ENCODE measurements at regions not wholly inside any gene's neighbourhood (a gene's known extent, or its start where the extent isn't known, plus 50 kb on each side); places are given as distances from the start of the nearest gene placed in this dataset.

DNA sequence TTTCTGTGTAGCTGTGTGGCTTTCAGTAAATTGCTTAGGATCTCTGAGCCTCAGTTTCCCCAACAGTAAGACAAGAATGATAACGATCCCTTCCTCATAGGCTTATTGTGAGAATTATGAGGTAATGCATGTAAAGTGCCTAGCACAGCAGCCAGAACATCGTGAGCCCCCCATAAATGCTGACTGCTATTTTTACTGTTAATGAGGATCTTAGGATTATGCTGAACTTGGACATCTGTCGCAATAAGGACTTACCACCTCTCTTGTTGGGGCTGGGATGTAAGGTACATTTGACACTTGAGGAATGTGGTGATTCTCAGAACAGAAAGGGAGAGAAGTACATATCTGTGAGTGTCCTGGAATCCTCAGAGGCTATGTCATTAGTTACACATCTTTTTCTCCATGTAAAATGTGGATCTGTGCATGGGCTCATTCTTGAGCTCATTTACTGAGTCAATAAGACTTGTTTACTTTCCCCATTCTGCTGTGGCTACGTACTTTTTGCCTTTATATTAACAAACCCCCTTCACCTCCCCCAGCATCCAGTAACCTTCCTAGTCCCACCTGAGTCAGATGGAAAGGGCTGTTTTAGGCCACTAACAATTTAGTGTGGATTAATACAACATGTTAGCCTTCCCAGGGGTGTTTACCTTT, 64.4 kb upstream of the PLEKHG1 start:
- no peak overlapping the region for H3K4me3 ChIP-seq
- H3K36me3 ChIP-seq (ENCODE audit: low read depth), result no peaks in the 10 kb centered on the region
- no peak for ATAC-seq
- TF ChIP-seq, protein P1, sequence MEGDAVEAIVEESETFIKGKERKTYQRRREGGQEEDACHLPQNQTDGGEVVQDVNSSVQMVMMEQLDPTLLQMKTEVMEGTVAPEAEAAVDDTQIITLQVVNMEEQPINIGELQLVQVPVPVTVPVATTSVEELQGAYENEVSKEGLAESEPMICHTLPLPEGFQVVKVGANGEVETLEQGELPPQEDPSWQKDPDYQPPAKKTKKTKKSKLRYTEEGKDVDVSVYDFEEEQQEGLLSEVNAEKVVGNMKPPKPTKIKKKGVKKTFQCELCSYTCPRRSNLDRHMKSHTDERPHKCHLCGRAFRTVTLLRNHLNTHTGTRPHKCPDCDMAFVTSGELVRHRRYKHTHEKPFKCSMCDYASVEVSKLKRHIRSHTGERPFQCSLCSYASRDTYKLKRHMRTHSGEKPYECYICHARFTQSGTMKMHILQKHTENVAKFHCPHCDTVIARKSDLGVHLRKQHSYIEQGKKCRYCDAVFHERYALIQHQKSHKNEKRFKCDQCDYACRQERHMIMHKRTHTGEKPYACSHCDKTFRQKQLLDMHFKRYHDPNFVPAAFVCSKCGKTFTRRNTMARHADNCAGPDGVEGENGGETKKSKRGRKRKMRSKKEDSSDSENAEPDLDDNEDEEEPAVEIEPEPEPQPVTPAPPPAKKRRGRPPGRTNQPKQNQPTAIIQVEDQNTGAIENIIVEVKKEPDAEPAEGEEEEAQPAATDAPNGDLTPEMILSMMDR (IDR thresholded peaks at IDR 0.05), result no peak
- H3K4me1 ChIP-seq (ENCODE audit: low read depth), result no peaks in the 10 kb centered on the region
- intact Hi-C loops (cut with DNase I, micrococcal nuclease), result no loop called here
- DNase-seq, result no peak
- H3K9me3 ChIP-seq, result no peaks in the 10 kb centered on the region

DNA sequence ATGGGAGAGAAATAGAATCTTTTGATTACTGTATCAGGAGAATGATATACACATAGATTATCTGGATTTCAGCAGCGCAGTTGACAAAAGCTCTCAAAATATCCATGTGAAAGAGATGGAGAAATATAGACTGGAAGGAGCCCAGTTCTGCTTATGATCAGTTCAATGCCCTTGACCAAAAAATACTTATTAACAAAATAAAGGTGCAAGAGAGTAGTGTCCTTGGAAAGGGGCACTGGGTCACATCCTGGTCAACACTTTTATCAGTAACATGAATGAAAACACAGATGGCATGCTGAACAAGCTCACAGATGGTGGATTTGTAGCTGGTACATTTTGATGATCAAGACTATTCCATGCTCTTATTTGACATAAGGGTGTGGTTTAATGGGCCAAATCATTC, 63.9 kb upstream of the PLEKHG1 start:
- DNase-seq, result no peak
- no peak overlapping the region for H3K4me3 ChIP-seq
- ATAC-seq, result peak; percentile 56
- H3K36me3 ChIP-seq (ENCODE audit: low read depth), result no peaks in the 10 kb centered on the region
- no peaks in the 10 kb centered on the region for H3K4me1 ChIP-seq (ENCODE audit: low read depth)
- no peaks in the 10 kb centered on the region for H3K9me3 ChIP-seq
- intact Hi-C loops (cut with DNase I, micrococcal nuclease), result no loop called here
- TF ChIP-seq, protein P1 (IDR thresholded peaks at IDR 0.05), result no peak

DNA sequence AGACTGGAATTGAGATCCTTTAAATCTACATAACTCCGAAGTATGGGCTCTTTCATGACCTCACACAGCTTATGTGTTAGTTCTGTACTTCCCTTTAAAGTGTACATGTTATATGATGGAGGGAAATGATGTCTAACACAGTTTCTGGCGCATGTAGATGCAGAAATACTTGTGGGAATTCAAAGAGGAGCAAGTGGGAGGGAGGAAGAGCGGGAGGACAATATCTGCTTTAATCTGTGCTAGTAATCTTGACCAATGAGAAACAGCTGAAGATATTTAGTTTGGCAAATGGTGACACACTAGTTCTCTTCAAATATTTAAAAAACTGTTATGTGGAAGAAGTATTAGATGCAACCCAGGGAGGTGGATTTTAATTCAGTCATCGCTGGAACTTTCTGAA, 62.9 kb upstream of the PLEKHG1 start:
- ATAC-seq (no peak), DNase-seq (no peak)
- Histone ChIP-seq H3K4me3 (no peak overlapping the region), H3K4me1 (ENCODE audit: low read depth) (no peaks in the 10 kb centered on the region), H3K9me3 (no peaks in the 10 kb centered on the region), H3K36me3 (ENCODE audit: low read depth) (no peaks in the 10 kb centered on the region)
- TF ChIP-seq, protein P1 (IDR thresholded peaks at IDR 0.05), result no peak
- intact Hi-C loops (cut with DNase I, micrococcal nuclease), result no loop called here

DNA sequence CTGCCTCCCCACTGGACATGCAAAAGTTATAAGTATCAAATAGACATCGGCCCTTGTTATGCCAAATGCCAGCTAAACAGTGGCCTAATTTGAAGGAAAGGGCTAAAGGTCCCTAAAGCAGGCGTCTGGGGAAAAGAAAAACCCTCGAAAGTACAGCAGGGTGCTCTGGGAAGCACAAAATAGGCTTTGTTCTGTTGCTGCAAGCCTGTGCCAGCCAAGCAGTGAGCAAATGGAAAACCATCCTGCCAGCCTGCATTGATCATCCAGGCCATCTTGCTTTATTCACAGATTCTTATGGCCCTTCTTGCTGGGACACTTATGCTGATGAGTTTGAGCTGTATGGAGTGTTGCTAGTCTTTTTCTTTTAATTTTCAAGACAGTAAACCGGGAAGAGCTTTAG, 62.2 kb upstream of the PLEKHG1 start:
- Histone ChIP-seq H3K4me1 (ENCODE audit: low read depth) (no peaks in the 10 kb centered on the region), H3K4me3 (no peak overlapping the region), H3K36me3 (ENCODE audit: low read depth) (no peaks in the 10 kb centered on the region), H3K9me3 (no peaks in the 10 kb centered on the region)
- DNase-seq (no peak), ATAC-seq (no peak)
- intact Hi-C loops (cut with DNase I, micrococcal nuclease), result no loop called here
- TF ChIP-seq, protein P1 (IDR thresholded peaks at IDR 0.05), result no peak

DNA sequence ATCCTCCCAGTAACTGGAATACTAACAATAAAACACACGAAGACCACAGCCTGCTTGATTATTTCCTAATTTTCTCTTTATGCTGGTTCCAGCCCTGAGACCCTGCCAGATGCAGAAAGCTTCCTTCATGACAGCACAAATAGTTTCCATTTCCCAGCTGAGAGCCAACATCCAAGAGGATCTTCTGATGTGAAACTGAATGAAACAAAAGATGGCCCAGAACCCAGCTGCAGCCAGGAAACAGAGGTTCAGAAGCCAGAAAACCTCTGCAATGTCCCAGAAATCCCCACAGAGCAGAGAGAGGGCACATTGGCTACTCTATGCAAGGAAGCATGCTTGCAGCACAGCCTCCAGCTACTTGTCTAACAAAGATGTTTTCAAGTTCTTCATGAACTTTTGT, 61.8 kb upstream of the PLEKHG1 start:
- TF ChIP-seq, protein P1 (IDR thresholded peaks at IDR 0.05), result no peak
- Histone ChIP-seq H3K4me1 (ENCODE audit: low read depth) (no peaks in the 10 kb centered on the region), H3K36me3 (ENCODE audit: low read depth) (no peaks in the 10 kb centered on the region), H3K9me3 (no peaks in the 10 kb centered on the region), H3K4me3 (no peak overlapping the region)
- peak; percentile 41 for ATAC-seq
- DNase-seq, result peak in 1 of 3 donors; percentile 17
- intact Hi-C loops (cut with DNase I, micrococcal nuclease), result no loop called here

DNA sequence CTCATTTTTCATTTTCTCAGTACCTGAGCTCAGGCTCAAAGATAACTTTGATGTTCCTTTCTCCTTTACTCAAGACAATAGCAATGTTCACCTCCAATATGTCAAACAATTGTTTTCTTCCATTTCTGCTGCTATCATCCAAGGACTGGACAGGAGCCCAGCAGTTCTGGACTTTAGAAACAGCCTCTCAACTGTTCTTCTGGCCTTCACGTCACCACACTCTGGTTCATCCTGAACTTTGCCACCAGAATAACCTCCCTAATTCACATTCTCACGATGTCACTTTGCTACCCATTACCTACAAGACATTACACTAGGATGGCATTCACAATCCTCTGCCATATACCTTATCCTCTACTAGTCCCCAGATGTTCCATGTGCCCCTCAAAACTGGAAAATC, 60.6 kb upstream of the PLEKHG1 start:
- intact Hi-C loops (cut with DNase I, micrococcal nuclease), result no loop called here

More for the DNA sequence above, 60.6 kb upstream of the PLEKHG1 start:
- DNase-seq (no peak), ATAC-seq (no peak)
- no peak overlapping the region for H3K4me3 ChIP-seq
- H3K9me3 ChIP-seq, result no peaks in the 10 kb centered on the region
- TF ChIP-seq, protein P1 (IDR thresholded peaks at IDR 0.05), result no peak
- no peaks in the 10 kb centered on the region for H3K4me1 ChIP-seq (ENCODE audit: low read depth)
- H3K36me3 ChIP-seq (ENCODE audit: low read depth), result no peaks in the 10 kb centered on the region

All from mucosa of descending colon (tissue), 3 donors.